ENCODE measurements at regions not wholly inside any gene's neighbourhood (a gene's known extent, or its start where the extent isn't known, plus 50 kb on each side); places are given as distances from the start of the nearest gene placed in this dataset.

- DNase-seq (ENCODE audit: low read depth in 2 of 2), result no peak
These were observed 129.5 kb upstream of the ACP3 start for GRCh38 chr3:132187746-132188145.

GRCh38 chr3:132189601-132190000, 127.6 kb upstream of the ACP3 start:
- DNase-seq (ENCODE audit: low read depth in 2 of 2), result no peak

DNA sequence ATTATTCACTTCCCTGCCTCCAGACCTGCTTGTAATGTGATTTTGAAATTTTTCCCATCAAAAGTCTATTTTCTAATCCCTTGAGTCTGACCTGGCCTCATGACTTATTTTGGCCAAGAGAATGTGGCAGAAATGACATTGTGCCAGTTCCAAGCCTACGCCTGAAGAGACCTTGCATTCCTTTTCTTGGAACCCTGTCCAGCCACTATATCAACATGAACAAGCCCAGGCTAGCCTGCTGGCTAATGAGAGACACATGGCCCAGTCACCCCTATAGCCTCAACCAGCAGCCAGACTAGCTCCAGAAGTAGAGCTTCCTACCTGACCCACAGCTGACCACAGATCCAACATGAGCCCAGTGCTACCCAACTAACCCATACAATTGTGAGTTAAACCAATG, 121.1 kb upstream of the ACP3 start:
- no peak for DNase-seq (ENCODE audit: low read depth in 2 of 2)

DNA sequence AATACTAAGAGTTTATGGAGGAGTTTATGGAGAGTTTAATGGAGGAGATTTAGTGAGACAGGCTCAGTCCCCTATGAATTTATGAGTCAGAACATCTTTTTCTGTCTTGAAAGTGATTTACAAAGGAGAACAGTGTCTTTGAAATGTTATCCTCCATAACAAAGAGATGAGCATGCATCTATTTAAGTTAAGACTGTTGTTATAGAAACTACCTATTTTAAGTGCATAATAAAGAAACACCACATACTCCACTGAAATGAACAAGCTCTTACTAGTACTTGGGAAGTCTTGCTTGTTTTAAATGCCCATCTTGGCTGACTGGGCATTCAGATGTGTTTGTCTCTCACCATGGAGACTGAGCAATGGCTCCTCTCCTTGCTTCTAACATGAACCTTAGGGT, 118.7 kb upstream of the ACP3 start:
- DNase-seq (ENCODE audit: low read depth in 2 of 2), result no peak

GRCh38 chr3:132199451-132199850, 117.8 kb upstream of the ACP3 start:
- no peak for DNase-seq (ENCODE audit: low read depth in 2 of 2)

DNA sequence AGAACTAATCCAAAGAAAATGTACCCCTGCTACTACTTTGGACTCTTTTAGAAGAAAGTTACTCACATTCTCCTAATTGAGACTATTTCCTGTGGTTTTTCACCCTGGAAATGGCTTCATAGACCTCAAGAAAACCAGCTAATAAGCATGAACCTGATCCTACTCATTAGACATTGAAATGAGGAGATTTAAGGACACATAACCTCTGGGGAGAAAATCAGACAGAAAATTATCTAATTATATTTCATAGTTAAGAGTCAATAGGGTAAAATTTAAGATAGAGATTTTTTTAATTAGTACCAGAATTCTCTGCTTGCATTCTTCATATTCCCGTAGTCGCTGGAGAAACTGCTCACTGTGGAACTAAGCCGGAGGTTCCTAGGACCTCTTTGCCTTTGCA, 114.6 kb upstream of the ACP3 start:
- DNase-seq (ENCODE audit: low read depth in 2 of 2), result no peak

DNA sequence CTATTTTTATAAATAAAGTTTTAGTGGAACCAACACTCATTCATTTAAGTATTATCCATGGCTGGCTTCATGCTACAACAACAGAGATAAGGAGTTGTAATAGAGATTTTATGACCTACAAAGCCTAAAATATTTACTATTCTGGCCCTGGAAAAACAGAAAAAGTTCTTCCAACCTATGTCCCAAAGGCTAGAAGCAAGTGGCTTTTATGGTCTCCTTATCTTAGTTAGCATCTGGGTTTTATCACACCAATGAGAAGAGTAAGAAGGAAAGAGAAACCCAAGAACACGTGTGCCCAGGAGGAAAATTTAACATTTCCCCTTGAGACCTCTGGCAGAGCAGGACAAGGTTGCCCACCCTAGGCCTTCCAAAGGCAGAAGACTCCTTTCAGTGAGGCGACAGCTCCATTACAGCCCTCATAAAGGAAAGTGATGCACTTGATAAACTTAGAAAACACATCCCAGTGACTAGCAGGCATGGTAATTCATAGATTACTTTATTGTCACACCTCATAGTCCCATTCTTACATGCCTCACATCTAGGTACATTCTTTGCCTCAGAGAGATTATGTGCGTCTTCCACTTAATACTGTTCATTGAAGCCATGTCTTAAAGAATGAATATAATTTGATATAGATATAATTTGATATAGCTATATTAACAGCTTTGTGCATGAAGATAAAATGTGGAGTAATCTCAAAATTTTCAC, 113.2 kb upstream of the ACP3 start:
- DNase-seq (ENCODE audit: low read depth in 2 of 2), result no peak

- no peak for DNase-seq (ENCODE audit: low read depth in 2 of 2)
These were observed 111.6 kb upstream of the ACP3 start for GRCh38 chr3:132205609-132206008.

GRCh38 chr3:132209855-132210254, 107.4 kb upstream of the ACP3 start:
- no peak for DNase-seq (ENCODE audit: low read depth in 2 of 2)

GRCh38 chr3:132210476-132211346, 106.5 kb upstream of the ACP3 start:
- no peak for DNase-seq (ENCODE audit: low read depth in 2 of 2)

DNA sequence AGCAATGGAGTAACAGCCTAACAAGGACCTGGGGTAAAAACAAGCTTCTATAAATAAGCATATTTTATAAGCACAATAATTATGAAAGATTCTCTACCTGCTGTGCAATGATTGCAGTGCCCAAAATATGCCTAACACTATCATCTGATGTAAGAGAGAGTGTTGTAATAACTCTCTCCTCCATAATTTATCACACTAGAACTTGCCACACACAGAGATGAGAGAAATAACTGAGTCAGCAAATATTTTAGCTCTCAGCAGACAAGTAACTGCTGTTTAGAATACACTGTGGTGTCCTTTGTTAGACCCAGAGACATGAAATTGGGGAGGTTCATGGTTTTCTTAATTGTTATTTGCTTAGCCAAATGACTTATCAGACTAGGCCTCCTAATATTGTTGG, 105.3 kb upstream of the ACP3 start:
- DNase-seq (ENCODE audit: low read depth in 2 of 2), result no peak

- DNase-seq (ENCODE audit: low read depth in 2 of 2), result no peak
These were observed 98.1 kb upstream of the ACP3 start for GRCh38 chr3:132218817-132219755.

DNA sequence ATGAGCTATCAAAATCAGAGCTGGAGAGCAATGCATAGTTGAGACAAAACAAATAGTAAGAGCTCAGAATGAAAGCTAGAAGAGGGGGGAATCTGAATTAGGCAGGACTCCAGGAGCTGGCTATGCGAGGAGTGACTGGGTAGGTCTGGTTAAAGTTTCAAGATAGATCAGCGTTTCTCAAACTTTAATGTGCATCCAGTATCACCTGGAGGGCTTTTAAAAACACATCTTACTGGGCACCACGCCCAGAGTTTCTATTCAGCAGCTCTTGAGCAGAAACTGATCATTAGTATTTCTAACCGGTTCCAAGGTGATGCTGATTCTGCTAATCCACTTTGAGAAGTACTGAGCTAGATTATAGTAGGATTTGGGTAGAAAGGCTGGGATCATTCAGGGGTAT, 96.2 kb upstream of the ACP3 start:
- no peak for DNase-seq (ENCODE audit: low read depth in 2 of 2)

DNA sequence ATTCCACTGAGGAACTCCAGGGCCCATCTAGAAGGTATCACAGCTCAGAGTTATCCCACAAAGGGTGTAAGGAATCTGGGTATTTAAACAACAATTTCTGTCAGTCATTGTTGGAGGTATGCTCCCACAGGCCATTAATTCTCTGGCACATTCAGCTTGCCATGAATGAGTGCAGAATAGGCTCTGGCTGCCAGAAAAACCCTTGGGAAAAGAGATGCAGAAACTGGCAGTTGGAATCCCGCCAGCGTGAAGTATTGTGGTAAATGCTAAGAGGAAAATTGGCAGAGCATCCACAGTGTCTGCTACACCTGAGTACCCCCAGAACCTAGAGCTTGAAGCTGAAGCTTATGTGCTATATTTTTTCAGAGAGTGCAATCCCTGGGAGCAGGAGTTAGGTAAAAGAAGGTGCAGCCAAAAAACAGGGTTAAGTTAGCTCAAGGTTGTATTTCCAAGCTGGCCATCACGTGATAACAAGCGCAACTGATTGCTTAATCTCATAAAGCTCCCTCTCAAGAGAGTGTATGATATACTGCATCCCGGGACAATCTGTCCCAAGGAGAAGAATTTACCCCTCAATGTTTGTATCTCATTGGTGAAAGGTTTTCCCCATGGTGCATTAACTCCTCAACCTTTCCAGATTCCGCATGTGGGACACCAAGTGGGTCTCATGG, 94.2 kb upstream of the ACP3 start:
- DNase-seq (ENCODE audit: low read depth in 2 of 2), result no peak

- no peak for DNase-seq (ENCODE audit: low read depth in 2 of 2)
These were observed 91.5 kb upstream of the ACP3 start for GRCh38 chr3:132225664-132226063.

GRCh38 chr3:132228923-132229322, 88.3 kb upstream of the ACP3 start:
- DNase-seq (ENCODE audit: low read depth in 2 of 2), result no peak

DNA sequence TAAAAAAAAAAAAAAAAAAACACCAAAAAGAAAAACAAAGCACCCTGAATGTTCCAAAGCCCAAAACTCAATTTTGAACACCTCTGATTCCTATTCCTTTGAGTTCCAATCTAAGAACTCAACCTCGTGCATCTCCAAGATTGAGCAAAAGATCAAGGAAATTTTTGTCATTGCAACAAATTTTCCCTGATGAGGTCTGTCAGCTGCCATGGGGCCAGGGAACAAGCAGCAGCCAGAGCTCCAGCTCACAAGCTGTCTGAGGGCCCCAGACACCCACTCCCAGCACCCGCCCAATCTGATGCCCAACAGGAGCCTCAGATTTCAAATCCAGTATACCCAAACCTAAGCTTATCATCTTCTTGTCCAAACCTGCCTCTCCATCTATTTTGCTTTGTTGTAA, 87.6 kb upstream of the ACP3 start:
- DNase-seq (ENCODE audit: low read depth in 2 of 2), result no peak

DNA sequence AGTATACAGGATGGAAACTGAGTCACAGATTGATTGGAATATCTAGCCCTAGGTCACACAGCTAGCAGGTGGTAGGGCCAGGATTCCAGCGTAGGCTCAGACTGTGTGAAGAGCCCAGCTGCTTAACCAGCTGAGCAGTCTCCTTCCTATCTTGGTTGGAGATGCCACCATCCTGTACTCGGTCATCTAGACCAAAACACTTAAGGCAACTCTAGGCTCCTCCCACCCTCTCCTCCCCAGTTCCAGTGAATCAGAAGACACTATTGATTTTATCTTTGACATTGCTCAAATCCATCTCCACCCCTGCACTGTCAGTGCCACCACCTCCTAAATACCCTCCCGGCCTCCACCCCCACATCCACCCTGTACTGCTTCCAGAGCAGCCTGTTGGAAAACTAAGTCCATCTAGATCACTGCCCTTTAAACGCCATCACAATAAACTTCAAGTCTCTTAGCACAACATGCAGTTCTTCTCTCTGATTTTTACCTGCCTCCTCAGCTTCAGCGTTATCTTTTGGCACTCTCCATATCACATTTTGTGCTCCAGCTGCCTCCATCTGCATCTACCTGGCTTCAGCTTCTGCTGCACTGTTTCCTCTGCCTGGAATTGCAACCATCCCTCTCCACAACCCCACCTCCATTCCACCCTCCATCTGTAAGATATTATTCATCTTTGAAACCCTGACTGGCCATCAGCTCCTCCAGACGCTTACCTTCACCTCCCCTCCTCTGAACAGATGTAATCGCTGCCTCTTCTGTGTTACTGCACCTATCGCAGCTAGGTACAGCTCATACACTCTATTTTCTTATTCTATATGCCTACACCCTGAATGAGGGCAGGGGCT, 86.8 kb upstream of the ACP3 start:
- no peak for DNase-seq (ENCODE audit: low read depth in 2 of 2)

DNA sequence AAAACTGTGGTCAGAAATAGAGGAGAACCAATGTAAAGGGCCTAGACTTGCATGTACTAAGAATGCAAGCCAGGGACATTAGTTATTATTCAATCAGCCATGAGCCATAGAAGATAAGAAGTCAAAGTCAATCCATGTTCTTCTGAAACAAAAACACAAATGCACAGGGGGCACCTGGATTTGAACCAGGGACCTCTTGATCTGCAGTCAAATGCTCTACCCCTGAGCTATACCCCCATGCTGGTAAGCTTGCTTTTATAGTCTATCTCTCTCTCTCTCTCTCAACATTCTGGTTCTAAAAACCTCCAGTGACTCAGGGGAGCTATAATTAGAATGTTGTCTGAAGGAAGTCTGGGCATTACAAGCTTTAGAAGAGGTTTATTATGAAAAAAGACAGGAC, 85.6 kb upstream of the ACP3 start:
- DNase-seq (ENCODE audit: low read depth in 2 of 2), result peak; percentile 13 to 18

- no peak for DNase-seq (ENCODE audit: low read depth in 2 of 2)
These were observed 84.9 kb upstream of the ACP3 start for GRCh38 chr3:132232231-132232792.
